ENCODE measurements at regions not wholly inside any gene's neighbourhood (a gene's known extent, or its start where the extent isn't known, plus 50 kb on each side); places are given as distances from the start of the nearest gene placed in this dataset.
A peak's percentile ranks its signal among the peaks of the same experiment; 100 is the strongest.

GRCh38 chr7:25864943-25865751, 286.9 kb upstream of the NFE2L3 start:
- DNase-seq: no peak

GRCh38 chr7:25868509-25868908, 283.5 kb upstream of the NFE2L3 start:
- no peak for DNase-seq

GRCh38 chr7:25870574-25870973, 281.4 kb upstream of the NFE2L3 start:
- DNase-seq: no peak

- DNase-seq: no peak
Observed at GRCh38 chr7:25876092-25876491, 275.9 kb upstream of the NFE2L3 start.

- DNase-seq: no peak
Observed at GRCh38 chr7:25877802-25878789, 273.9 kb upstream of the NFE2L3 start.

GRCh38 chr7:25879799-25880198, 272.2 kb upstream of the NFE2L3 start:
- DNase-seq: no peak

- no peak for DNase-seq
Observed at GRCh38 chr7:25881317-25882037, 270.5 kb upstream of the NFE2L3 start.

GRCh38 chr7:25882151-25882773, 269.7 kb upstream of the NFE2L3 start:
- DNase-seq: no peak

GRCh38 chr7:25884265-25884828, 267.7 kb upstream of the NFE2L3 start:
- no peak for DNase-seq

- no peak for DNase-seq
Observed at GRCh38 chr7:25885057-25885576, 266.9 kb upstream of the NFE2L3 start.

- no peak for DNase-seq
Observed at GRCh38 chr7:25886387-25887240, 265.4 kb upstream of the NFE2L3 start.

- DNase-seq: no peak
Observed at GRCh38 chr7:25887266-25887665, 264.7 kb upstream of the NFE2L3 start.

GRCh38 chr7:25887795-25888559, 264.0 kb upstream of the NFE2L3 start:
- DNase-seq: no peak

- no peak for DNase-seq
Observed at GRCh38 chr7:25889765-25890164, 262.2 kb upstream of the NFE2L3 start.

- DNase-seq: no peak
Observed at GRCh38 chr7:25891591-25891990, 260.4 kb upstream of the NFE2L3 start.

GRCh38 chr7:25893436-25893835, 258.6 kb upstream of the NFE2L3 start:
- no peak for DNase-seq

- peak; percentile 55 for DNase-seq
Observed at GRCh38 chr7:25894002-25894901, 257.7 kb upstream of the NFE2L3 start.

- DNase-seq: peak; percentile 72
Observed at GRCh38 chr7:25894902-25895791, 256.9 kb upstream of the NFE2L3 start.

Measured in CD4-positive, alpha-beta T cell treated with Interleukin-10 for 1 hour (primary cell).